Neural cell (in vitro differentiated cells): ENCODE measurements at regions not wholly inside any gene's neighbourhood (a gene's known extent, or its start where the extent isn't known, plus 50 kb on each side); places are given as distances from the start of the nearest gene placed in this dataset.

ENCODE experiments used
- H2AFZ ChIP-seq: fragments of 200-600, 300-800 bp; sonication (generic), shearing (Covaris generic); 2 replicates; pipeline ENCODE4 v1.6.0; 2014; ENCODE audit warnings: low read depth, mild to moderate bottlenecking, antibody characterized with exemption, low read length, moderate library complexity
- H3F3A ChIP-seq: fragments of 200-600 bp; shearing (Covaris generic); 2 replicates; pipeline ENCODE4 v1.6.1; 2016; ENCODE audit warnings: mild to moderate bottlenecking, moderate library complexity, mixed read lengths, antibody characterized with exemption, low read length; ENCODE audit not compliant: insufficient read depth, poor library complexity, severe bottlenecking
- H3K27ac ChIP-seq: fragments of 200-600, 300-800 bp; sonication (generic), shearing (Covaris generic); 2 replicates; pipeline ENCODE4 v1.5.1; 2014; ENCODE audit warnings: mild to moderate bottlenecking, low read length, moderate library complexity
- H3K27me3 ChIP-seq: fragments of 300-800, 200-600 bp; sonication (generic), shearing (Covaris generic); 2 replicates; pipeline ENCODE4 v1.6.0; 2014; ENCODE audit warnings: mild to moderate bottlenecking, low read depth, low read length, moderate library complexity; ENCODE audit not compliant: insufficient read depth
- H3K36me3 ChIP-seq: fragments of 300-800, 200-600 bp; sonication (generic), shearing (Covaris generic); 2 replicates; pipeline ENCODE4 v1.5.1; 2014; ENCODE audit warnings: mild to moderate bottlenecking, antibody characterized with exemption, low read length, moderate library complexity; ENCODE audit not compliant: insufficient read depth
- H3K4me2 ChIP-seq: fragments of 300-800, 200-600 bp; sonication (generic), shearing (Covaris generic); 2 replicates; pipeline ENCODE4 v1.6.0; 2014; ENCODE audit warnings: mild to moderate bottlenecking, low read length
- H3K4me3 ChIP-seq: fragments of 300-800, 200-600 bp; sonication (generic), shearing (Covaris generic); 2 replicates; pipeline ENCODE4 v1.5.1; 2014; ENCODE audit warnings: mild to moderate bottlenecking, low read length, moderate library complexity
- H3K79me2 ChIP-seq: fragments of 200-600 bp; shearing (Covaris generic); replicated peaks from 2 replicates; pipeline ENCODE4 v1.6.0; 2014; ENCODE audit warnings: mild to moderate bottlenecking, low read length, moderate library complexity; ENCODE audit not compliant: insufficient read depth
- H3K9ac ChIP-seq: fragments of 300-800, 200-600 bp; sonication (generic), shearing (Covaris generic); 2 replicates; pipeline ENCODE4 v1.6.1; 2016; ENCODE audit warnings: mild to moderate bottlenecking, low read length, mixed read lengths
- H3K9me2 ChIP-seq: fragments of 200-600 bp; shearing (Covaris generic); 2 replicates; pipeline ENCODE4 v1.6.1; 2016; ENCODE audit warnings: mild to moderate bottlenecking, low read length, mixed read lengths; ENCODE audit not compliant: insufficient read depth
- H3K9me3 ChIP-seq: fragments of 200-600, 300-800 bp; sonication (generic), shearing (Covaris generic); 2 replicates; pipeline ENCODE4 v1.6.1; 2016; ENCODE audit warnings: mild to moderate bottlenecking, mixed run types, low read length, moderate library complexity, mixed read lengths
- H4K20me1 ChIP-seq: fragments of 200-600 bp; shearing (Covaris generic); 2 replicates; pipeline ENCODE4 v1.6.1; 2016; ENCODE audit warnings: mild to moderate bottlenecking, mixed run types; ENCODE audit not compliant: insufficient read depth
- CTCF ChIP-seq: fragments of 450-650 bp; IDR thresholded peaks from 2 replicates; pipeline ENCODE4 v1.5.1; 2014; ENCODE audit warnings: antibody characterized with exemption, mild to moderate bottlenecking, moderate library complexity; ENCODE audit not compliant: poor library complexity, severe bottlenecking
- EP300 ChIP-seq: fragments of 450-650 bp; conservative IDR thresholded peaks from 2 replicates; pipeline ENCODE4 v1.6.1; 2014; ENCODE audit warnings: antibody characterized with exemption, mild to moderate bottlenecking, moderate library complexity; ENCODE audit not compliant: poor library complexity, severe bottlenecking
- EZH2 ChIP-seq: fragments of 200-600, 300-800 bp; shearing (Covaris generic), sonication (generic); IDR thresholded peaks from 2 replicates; pipeline ENCODE4 v1.6.1; 2014; ENCODE audit warnings: antibody characterized with exemption, low read length, borderline replicate concordance, mild to moderate bottlenecking; ENCODE audit not compliant: insufficient read depth, poor library complexity, severe bottlenecking
- MXI1 ChIP-seq: fragments of 450-650 bp; conservative IDR thresholded peaks from 2 replicates; pipeline ENCODE4 v1.6.1; 2014; ENCODE audit warnings: antibody characterized with exemption, mild to moderate bottlenecking; ENCODE audit not compliant: poor library complexity, severe bottlenecking
- POLR2AphosphoS5 ChIP-seq: IDR thresholded peaks from 2 replicates; pipeline ENCODE4 v1.6.1; 2012
- RAD21 ChIP-seq: fragments of 450-650 bp; conservative IDR thresholded peaks from 2 replicates; pipeline ENCODE4 v1.6.1; 2014; ENCODE audit warnings: antibody characterized with exemption, mild to moderate bottlenecking, moderate library complexity
- REST ChIP-seq: IDR thresholded peaks from 2 replicates; pipeline ENCODE4 v1.6.1; 2012; ENCODE audit warnings: borderline replicate concordance
- SMC3 ChIP-seq: fragments of 450-650 bp; conservative IDR thresholded peaks from 2 replicates; pipeline ENCODE4 v1.6.1; 2014; ENCODE audit warnings: antibody characterized with exemption, mild to moderate bottlenecking, moderate library complexity; ENCODE audit not compliant: poor library complexity
- TAF1 ChIP-seq: IDR thresholded peaks from 2 replicates; pipeline ENCODE4 v1.6.1; 2012; ENCODE audit warnings: low read depth

GRCh38 chr14:53273671-53274072 is 120.5 kb upstream of the DDHD1 start:
- no peaks in the 10 kb centered on the region for H3K27me3 ChIP-seq
- no peak overlapping the region for H3K9ac ChIP-seq
- no peaks in the 10 kb centered on the region for H3K79me2 ChIP-seq
- H3F3A ChIP-seq: no peaks in the 10 kb centered on the region
- H3K36me3 ChIP-seq: no peaks in the 10 kb centered on the region
- H3K9me3 ChIP-seq: no peaks in the 10 kb centered on the region
- H2AFZ ChIP-seq: no peak overlapping the region
- no peak overlapping the region for H3K4me3 ChIP-seq
- no peak overlapping the region for H3K27ac ChIP-seq
- H3K9me2 ChIP-seq: no peaks in the 10 kb centered on the region
- H4K20me1 ChIP-seq: no peaks in the 10 kb centered on the region
- TF ChIP-seq REST (no peak), MXI1 (no peak), SMC3 (no peak), RAD21 (no peak), POLR2AphosphoS5 (no peak), EZH2 (no peak), TAF1 (no peak)
- H3K4me2 ChIP-seq: no peak overlapping the region

- Histone ChIP-seq H3K27me3 (no peaks in the 10 kb centered on the region), H3K9ac (no peak overlapping the region), H4K20me1 (no peaks in the 10 kb centered on the region), H3K9me3 (no peaks in the 10 kb centered on the region), H3K4me3 (no peak overlapping the region), H2AFZ (no peak overlapping the region), H3K79me2 (no peaks in the 10 kb centered on the region), H3K27ac (no peak overlapping the region), H3K36me3 (no peaks in the 10 kb centered on the region), H3K9me2 (no peaks in the 10 kb centered on the region), H3F3A (no peaks in the 10 kb centered on the region), H3K4me2 (no peak overlapping the region)
- no peak for TF ChIP-seq EZH2
- no peak for TF ChIP-seq CTCF
- TF ChIP-seq EP300: no peak
- no peak for TF ChIP-seq TAF1
- TF ChIP-seq MXI1: no peak
- TF ChIP-seq SMC3: no peak
- TF ChIP-seq RAD21: no peak
- TF ChIP-seq REST: no peak
- TF ChIP-seq POLR2AphosphoS5: no peak
Measured at GRCh38 chr14:53265025-53265424, 111.9 kb upstream of the DDHD1 start.
